ENCODE measurements at regions not wholly inside any gene's neighbourhood (a gene's known extent, or its start where the extent isn't known, plus 50 kb on each side); places are given as distances from the start of the nearest gene placed in this dataset.

DNA sequence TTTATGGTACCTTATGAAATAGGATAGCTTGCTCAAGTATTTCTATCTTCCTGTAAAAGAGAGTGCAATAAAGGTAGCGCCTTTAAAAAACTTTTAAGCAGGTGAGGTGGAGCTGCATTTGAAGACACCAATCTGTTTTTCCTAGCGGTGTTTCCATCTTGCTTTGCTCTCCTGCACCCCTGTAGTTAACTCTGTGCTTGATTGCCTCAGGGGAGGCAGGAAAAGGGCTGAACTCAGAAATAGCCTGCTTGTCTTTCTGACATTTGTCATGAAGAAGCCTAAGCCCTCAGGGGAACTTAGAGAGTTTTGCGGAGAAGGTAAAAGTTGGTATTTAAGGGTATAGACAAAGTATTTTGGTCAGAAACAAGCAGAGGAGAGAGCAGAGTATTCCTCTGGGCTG is 63.0 kb upstream of the TPRG1 start:
- H3K36me3 ChIP-seq (ENCODE audit: control insufficient read depth, insufficient read depth, low read length) = no peaks in the 10 kb centered on the region
- ATAC-seq (no peak), DNase-seq (ENCODE audit: low read depth, low spot score) (no peak)
- no peak overlapping the region for H3K27ac ChIP-seq (ENCODE audit: low read length)
- CTCF ChIA-PET = no interaction called here
- no peak for TF ChIP-seq SIN3A (IDR thresholded peaks at IDR 0.05; ENCODE audit: borderline replicate concordance, insufficient read depth, low read depth, low read length)
- TF ChIP-seq, protein P1, sequence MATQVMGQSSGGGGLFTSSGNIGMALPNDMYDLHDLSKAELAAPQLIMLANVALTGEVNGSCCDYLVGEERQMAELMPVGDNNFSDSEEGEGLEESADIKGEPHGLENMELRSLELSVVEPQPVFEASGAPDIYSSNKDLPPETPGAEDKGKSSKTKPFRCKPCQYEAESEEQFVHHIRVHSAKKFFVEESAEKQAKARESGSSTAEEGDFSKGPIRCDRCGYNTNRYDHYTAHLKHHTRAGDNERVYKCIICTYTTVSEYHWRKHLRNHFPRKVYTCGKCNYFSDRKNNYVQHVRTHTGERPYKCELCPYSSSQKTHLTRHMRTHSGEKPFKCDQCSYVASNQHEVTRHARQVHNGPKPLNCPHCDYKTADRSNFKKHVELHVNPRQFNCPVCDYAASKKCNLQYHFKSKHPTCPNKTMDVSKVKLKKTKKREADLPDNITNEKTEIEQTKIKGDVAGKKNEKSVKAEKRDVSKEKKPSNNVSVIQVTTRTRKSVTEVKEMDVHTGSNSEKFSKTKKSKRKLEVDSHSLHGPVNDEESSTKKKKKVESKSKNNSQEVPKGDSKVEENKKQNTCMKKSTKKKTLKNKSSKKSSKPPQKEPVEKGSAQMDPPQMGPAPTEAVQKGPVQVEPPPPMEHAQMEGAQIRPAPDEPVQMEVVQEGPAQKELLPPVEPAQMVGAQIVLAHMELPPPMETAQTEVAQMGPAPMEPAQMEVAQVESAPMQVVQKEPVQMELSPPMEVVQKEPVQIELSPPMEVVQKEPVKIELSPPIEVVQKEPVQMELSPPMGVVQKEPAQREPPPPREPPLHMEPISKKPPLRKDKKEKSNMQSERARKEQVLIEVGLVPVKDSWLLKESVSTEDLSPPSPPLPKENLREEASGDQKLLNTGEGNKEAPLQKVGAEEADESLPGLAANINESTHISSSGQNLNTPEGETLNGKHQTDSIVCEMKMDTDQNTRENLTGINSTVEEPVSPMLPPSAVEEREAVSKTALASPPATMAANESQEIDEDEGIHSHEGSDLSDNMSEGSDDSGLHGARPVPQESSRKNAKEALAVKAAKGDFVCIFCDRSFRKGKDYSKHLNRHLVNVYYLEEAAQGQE (IDR thresholded peaks at IDR 0.05; ENCODE audit: insufficient read depth in 1 of 2, low read depth in 2 of 2, low read length in 1 of 2) = no peak
- no peak for TF ChIP-seq POLR2AphosphoS5 (IDR thresholded peaks at IDR 0.05; ENCODE audit: low read depth, low read length)
- TF ChIP-seq TCF7L2 (IDR thresholded peaks at IDR 0.05; ENCODE audit: low read depth, low read length) = no peak
- TF ChIP-seq, protein P2, sequence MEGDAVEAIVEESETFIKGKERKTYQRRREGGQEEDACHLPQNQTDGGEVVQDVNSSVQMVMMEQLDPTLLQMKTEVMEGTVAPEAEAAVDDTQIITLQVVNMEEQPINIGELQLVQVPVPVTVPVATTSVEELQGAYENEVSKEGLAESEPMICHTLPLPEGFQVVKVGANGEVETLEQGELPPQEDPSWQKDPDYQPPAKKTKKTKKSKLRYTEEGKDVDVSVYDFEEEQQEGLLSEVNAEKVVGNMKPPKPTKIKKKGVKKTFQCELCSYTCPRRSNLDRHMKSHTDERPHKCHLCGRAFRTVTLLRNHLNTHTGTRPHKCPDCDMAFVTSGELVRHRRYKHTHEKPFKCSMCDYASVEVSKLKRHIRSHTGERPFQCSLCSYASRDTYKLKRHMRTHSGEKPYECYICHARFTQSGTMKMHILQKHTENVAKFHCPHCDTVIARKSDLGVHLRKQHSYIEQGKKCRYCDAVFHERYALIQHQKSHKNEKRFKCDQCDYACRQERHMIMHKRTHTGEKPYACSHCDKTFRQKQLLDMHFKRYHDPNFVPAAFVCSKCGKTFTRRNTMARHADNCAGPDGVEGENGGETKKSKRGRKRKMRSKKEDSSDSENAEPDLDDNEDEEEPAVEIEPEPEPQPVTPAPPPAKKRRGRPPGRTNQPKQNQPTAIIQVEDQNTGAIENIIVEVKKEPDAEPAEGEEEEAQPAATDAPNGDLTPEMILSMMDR (IDR thresholded peaks at IDR 0.05) = no peak
- no peak overlapping the region for H3K4me3 ChIP-seq (ENCODE audit: low read depth in 2 of 2, low read length in 2 of 2)
- H3K4me1 ChIP-seq (ENCODE audit: control insufficient read depth, insufficient read depth, low read length) = no peaks in the 10 kb centered on the region
- intact Hi-C loops (cut with micrococcal nuclease; ENCODE audit: unreplicated experiment) = no loop called here
- POLR2A ChIA-PET = no interaction called here
- H3K27me3 ChIP-seq (ENCODE audit: control insufficient read depth, insufficient read depth, low read length) = peaks cover 13% of the 10 kb centered on the region; the same call in 1 of the 2 replicates
- in situ Hi-C loops (cut with HindIII; ENCODE audit: low pct_unique_long_range_greater_than_20kb, low sequenced_read_pairs) = no loop called here
- no peaks in the 10 kb centered on the region for H3K9me3 ChIP-seq (ENCODE audit: control insufficient read depth, insufficient read depth, low read depth, low read length)
- BruUV-seq (replicated peaks) = no TSS peak

DNA sequence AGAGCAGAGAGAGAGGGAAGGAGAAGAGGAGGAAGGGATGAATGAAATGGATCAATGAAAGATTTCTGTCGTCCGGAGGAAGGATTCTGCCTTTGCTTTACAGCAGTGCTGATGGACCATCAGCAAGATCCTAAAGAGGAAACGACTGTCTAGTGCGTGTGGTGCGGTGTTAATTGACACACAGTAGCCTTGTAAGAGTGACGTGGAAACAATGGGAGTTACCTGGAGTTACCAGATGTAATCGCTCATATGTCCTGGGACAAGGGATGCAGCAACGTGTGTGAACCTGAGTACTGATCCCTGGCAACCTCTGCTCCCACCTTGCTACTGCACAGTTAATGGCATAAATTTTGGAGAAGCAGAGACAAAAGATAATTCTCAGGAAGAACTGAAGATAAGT is 62.6 kb upstream of the TPRG1 start:
- intact Hi-C loops (cut with micrococcal nuclease; ENCODE audit: unreplicated experiment) = no loop called here
- no peak for TF ChIP-seq SIN3A (IDR thresholded peaks at IDR 0.05; ENCODE audit: borderline replicate concordance, insufficient read depth, low read depth, low read length)
- TF ChIP-seq, protein P1 (IDR thresholded peaks at IDR 0.05; ENCODE audit: insufficient read depth in 1 of 2, low read depth in 2 of 2, low read length in 1 of 2) = no peak
- no peak for TF ChIP-seq POLR2AphosphoS5 (IDR thresholded peaks at IDR 0.05; ENCODE audit: low read depth, low read length)
- TF ChIP-seq, protein P2 (IDR thresholded peaks at IDR 0.05) = no peak
- TF ChIP-seq TCF7L2 (IDR thresholded peaks at IDR 0.05; ENCODE audit: low read depth, low read length) = no peak
- CTCF ChIA-PET = no interaction called here
- peaks cover 10% of the 10 kb centered on the region; the same call in 1 of the 2 replicates for H3K27me3 ChIP-seq (ENCODE audit: control insufficient read depth, insufficient read depth, low read length)
- H3K27ac ChIP-seq (ENCODE audit: low read length) = no peak overlapping the region
- no TSS peak for BruUV-seq (replicated peaks)
- H3K4me1 ChIP-seq (ENCODE audit: control insufficient read depth, insufficient read depth, low read length) = no peaks in the 10 kb centered on the region
- no peak overlapping the region for H3K4me3 ChIP-seq (ENCODE audit: low read depth in 2 of 2, low read length in 2 of 2)
- POLR2A ChIA-PET = no interaction called here
- H3K9me3 ChIP-seq (ENCODE audit: control insufficient read depth, insufficient read depth, low read depth, low read length) = no peaks in the 10 kb centered on the region
- no peaks in the 10 kb centered on the region for H3K36me3 ChIP-seq (ENCODE audit: control insufficient read depth, insufficient read depth, low read length)
- ATAC-seq (no peak), DNase-seq (ENCODE audit: low read depth, low spot score) (no peak)
- in situ Hi-C loops (cut with HindIII; ENCODE audit: low pct_unique_long_range_greater_than_20kb, low sequenced_read_pairs) = no loop called here
